ENCODE measurements at regions not wholly inside any gene's neighbourhood (a gene's known extent, or its start where the extent isn't known, plus 50 kb on each side); places are given as distances from the start of the nearest gene placed in this dataset.

GRCh38 chr1:99170516-99170915, 93.8 kb upstream of the PLPPR4 start:
- TF ChIP-seq, protein P1, sequence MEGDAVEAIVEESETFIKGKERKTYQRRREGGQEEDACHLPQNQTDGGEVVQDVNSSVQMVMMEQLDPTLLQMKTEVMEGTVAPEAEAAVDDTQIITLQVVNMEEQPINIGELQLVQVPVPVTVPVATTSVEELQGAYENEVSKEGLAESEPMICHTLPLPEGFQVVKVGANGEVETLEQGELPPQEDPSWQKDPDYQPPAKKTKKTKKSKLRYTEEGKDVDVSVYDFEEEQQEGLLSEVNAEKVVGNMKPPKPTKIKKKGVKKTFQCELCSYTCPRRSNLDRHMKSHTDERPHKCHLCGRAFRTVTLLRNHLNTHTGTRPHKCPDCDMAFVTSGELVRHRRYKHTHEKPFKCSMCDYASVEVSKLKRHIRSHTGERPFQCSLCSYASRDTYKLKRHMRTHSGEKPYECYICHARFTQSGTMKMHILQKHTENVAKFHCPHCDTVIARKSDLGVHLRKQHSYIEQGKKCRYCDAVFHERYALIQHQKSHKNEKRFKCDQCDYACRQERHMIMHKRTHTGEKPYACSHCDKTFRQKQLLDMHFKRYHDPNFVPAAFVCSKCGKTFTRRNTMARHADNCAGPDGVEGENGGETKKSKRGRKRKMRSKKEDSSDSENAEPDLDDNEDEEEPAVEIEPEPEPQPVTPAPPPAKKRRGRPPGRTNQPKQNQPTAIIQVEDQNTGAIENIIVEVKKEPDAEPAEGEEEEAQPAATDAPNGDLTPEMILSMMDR (IDR thresholded peaks at IDR 0.05): no peak
- no peak for TF ChIP-seq HDAC2 (IDR thresholded peaks at IDR 0.05)
- no peak for TF ChIP-seq JUN (IDR thresholded peaks at IDR 0.05)
- no peak for TF ChIP-seq MAZ (IDR thresholded peaks at IDR 0.05; ENCODE audit: borderline replicate concordance, low read depth, low read length)
- TF ChIP-seq PBX3 (IDR thresholded peaks at IDR 0.05): no peak
- no peak for TF ChIP-seq CBX2 (IDR thresholded peaks at IDR 0.05; ENCODE audit: borderline replicate concordance, low read depth)
- TF ChIP-seq ESRRA (IDR thresholded peaks at IDR 0.05; ENCODE audit: borderline replicate concordance, low read length): no peak
- TF ChIP-seq CHD2 (IDR thresholded peaks at IDR 0.05; ENCODE audit: low read length, partially characterized antibody): no peak
- no peak for TF ChIP-seq MYC (IDR thresholded peaks at IDR 0.05; ENCODE audit: borderline replicate concordance, low read length)
- TF ChIP-seq REST (IDR thresholded peaks at IDR 0.05): no peak
- TF ChIP-seq, protein P2, sequence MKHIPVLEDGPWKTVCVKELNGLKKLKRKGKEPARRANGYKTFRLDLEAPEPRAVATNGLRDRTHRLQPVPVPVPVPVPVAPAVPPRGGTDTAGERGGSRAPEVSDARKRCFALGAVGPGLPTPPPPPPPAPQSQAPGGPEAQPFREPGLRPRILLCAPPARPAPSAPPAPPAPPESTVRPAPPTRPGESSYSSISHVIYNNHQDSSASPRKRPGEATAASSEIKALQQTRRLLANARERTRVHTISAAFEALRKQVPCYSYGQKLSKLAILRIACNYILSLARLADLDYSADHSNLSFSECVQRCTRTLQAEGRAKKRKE (CRISPR knock-in tag; IDR thresholded peaks at IDR 0.05; ENCODE audit: low read depth): no peak

Measured in A549 (cell line).